Erythroblast (primary cell): ENCODE measurements at regions not wholly inside any gene's neighbourhood (a gene's known extent, or its start where the extent isn't known, plus 50 kb on each side); places are given as distances from the start of the nearest gene placed in this dataset.

Experiments used
- GATA1 ChIP-seq: IDR thresholded peaks from 2 replicates; pipeline ENCODE4 v1.6.1; 2011; ENCODE audit warnings: low read depth, mild to moderate bottlenecking, control low read depth, low read length, moderate library complexity
- POLR2A ChIP-seq: IDR thresholded peaks from 2 replicates; pipeline ENCODE4 v1.6.1; 2011; ENCODE audit warnings: mild to moderate bottlenecking, low read length

DNA sequence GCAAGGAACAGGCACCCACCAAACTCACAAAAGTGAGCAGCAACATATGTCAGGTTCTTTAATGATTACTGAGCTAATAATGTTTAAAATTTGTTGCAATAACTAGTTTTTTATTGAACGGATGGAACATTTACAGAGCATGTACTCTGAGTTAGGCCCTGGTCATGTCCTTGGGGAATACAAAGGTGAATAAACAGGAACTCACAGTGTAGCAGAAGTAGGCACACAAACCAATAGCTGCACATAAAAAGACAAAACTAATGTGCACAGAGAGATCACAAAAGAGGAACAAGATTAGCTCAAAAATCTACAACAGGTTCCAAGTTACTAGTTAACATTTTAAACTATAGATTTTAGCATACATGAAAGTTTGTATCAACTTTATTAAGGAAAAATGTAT, 505.3 kb upstream of the PPP2R3A start:
- no peak for TF ChIP-seq POLR2A
- TF ChIP-seq GATA1, result no peak
